Heart right ventricle (tissue), 16 donors: ENCODE measurements at regions not wholly inside any gene's neighbourhood (a gene's known extent, or its start where the extent isn't known, plus 50 kb on each side); places are given as distances from the start of the nearest gene placed in this dataset.

Source experiments
- ATAC-seq, 8 donors: fragments of 200-7000 bp; cut with Tn5 transposase; one replicate each; pipeline ENCODE4 v1.9.1; 2020; ENCODE audit warnings: mild to moderate bottlenecking in 8 of 8, moderate library complexity in 8 of 8, moderate number of reproducible peaks in 1 of 8
- DNase-seq, 2 donors: peaks; one replicate each; pipeline ENCODE4 v3.0.0-alpha.2; 2020
- H3K27ac ChIP-seq, 10 donors: fragments of 200-600 bp; sonication (generic) in 2 of 10; one replicate each; pipeline versions ENCODE4 v1.5.0 to v1.8.0; 2020 to 2022; ENCODE audit warnings: mild to moderate bottlenecking in 3 of 10
- H3K27me3 ChIP-seq, 7 donors: fragments of 200-600 bp; one replicate each; pipeline ENCODE4 v1.8.0; 2021 to 2022; ENCODE audit warnings: mild to moderate bottlenecking in 2 of 7
- H3K36me3 ChIP-seq, 9 donors: fragments of 200-600 bp; sonication (generic) in 1 of 9; one replicate each; pipeline versions ENCODE4 v1.5.0 to v1.8.0; 2020 to 2022; ENCODE audit warnings: mild to moderate bottlenecking in 2 of 9
- H3K4me1 ChIP-seq, 9 donors: fragments of 200-600 bp; sonication (generic) in 1 of 9; one replicate each; pipeline versions ENCODE4 v1.5.0 to v1.8.0; 2020 to 2022; ENCODE audit warnings: mild to moderate bottlenecking in 4 of 9
- H3K4me3 ChIP-seq, 10 donors: fragments of 200-600 bp; sonication (generic) in 2 of 10; one replicate each; pipeline versions ENCODE4 v1.5.0 to v1.8.0; 2020 to 2022; ENCODE audit warnings: mild to moderate bottlenecking in 7 of 10, moderate library complexity in 2 of 10
- H3K9me3 ChIP-seq, 11 donors: fragments of 200-600 bp in 10 of 11; sonication (generic) in 2 of 11; one replicate each; pipeline versions ENCODE4 v1.5.0 to v1.8.0; 2013 to 2022; ENCODE audit warnings: mild to moderate bottlenecking in 2 of 11, control low read depth in 1 of 11, moderate library complexity in 1 of 11
- CTCF ChIP-seq, 9 donors: fragments of 200-600 bp; sonication (generic) in 2 of 9; IDR thresholded peaks; one replicate each; pipeline versions ENCODE4 v1.5.0 to v1.8.0; 2021 to 2022; ENCODE audit warnings: antibody characterized with exemption in 9 of 9, mild to moderate bottlenecking in 5 of 9, moderate library complexity in 1 of 9
- whole genome bisulfite sequencing, 2 donors: extraction: QIAGEN DNeasy Blood & Tissue Kit; methylation state at CpG; one replicate each; pipeline ENCODE4 v1.1.7; 2013; ENCODE audit warnings: inconsistent platforms in 1 of 2; 5-methylcytosine and 5-hydroxymethylcytosine counted together
- intact Hi-C, 10 donors: fragments of 100-400 bp; cut with DNase I; formaldehyde crosslinking; loops; one replicate each; pipeline versions ENCODE4 v1.11.1 to v1.14.2; 2022
- donor health status: Arrhythmogenic right ventricular cardiomyopathy.
- donor health status: ischemic (EF 13 %, LVEDD 7.1; RV severe dilation, severe dysfunction).
- donor health status: healthy with polysubstance abuse.
- donor health status: DM: no; HTN: yes; CAD: no.
- donor health status: DM: no; HTN: no; CAD: no.
- donor health status: ischemic (EF 25% LVEDD 6.9; RV normal size, moderate dysfunction).
- donor health status: ischemic (EF 25% LVEDD 5.7; RV mildly dilated, moderate dysfunction).
- donor health status: healthy.
- donor health status: DM: yes; HTN: yes; CAD: no.
- donor health status: Ischemic cardiomyopathy.
- donor health status: ischemic (EF 35%, LVEDD 5.7; RV mildly dilated, moderate dysfunction).
- donor health status: nonischemic (EF 11% LVEDD 7.7; RV severe dilation, severe dysfunction).
- donor health status: DM: yes; HTN: yes; CAD: no.
- donor health status: PGD.
- donor health status: ischemic (EF 29% LVEDD 5.4; RV normal size, mild dysfunction).
- donor health status: nonischemic (EF 23%, LVEDD 6.1; RV moderate dilation, normal function).

GRCh38 chr14:42508209-42508946 is 901.7 kb downstream of the LRFN5 start:
- no peak for ATAC-seq
- DNase-seq, result no peak
- Histone ChIP-seq H3K4me1 (no peaks in the 10 kb centered on the region), H3K9me3 (no peaks in the 10 kb centered on the region), H3K27ac (no peak overlapping the region), H3K27me3 (no peaks in the 10 kb centered on the region), H3K4me3 (no peak overlapping the region), H3K36me3 (no peaks in the 10 kb centered on the region)
- TF ChIP-seq CTCF (IDR thresholded peaks at IDR 0.05), result no peak
- WGBS, 2 donors, result 59 to 63% methylated on average over 3 of the region's 3 CpGs
- intact Hi-C loops, result no loop called here

GRCh38 chr14:42504433-42504832 is 897.8 kb downstream of the LRFN5 start:
- Histone ChIP-seq H3K4me3 (no peak overlapping the region), H3K27me3 (no peaks in the 10 kb centered on the region), H3K4me1 (no peaks in the 10 kb centered on the region), H3K36me3 (no peaks in the 10 kb centered on the region), H3K27ac (no peak overlapping the region), H3K9me3 (no peaks in the 10 kb centered on the region)
- ATAC-seq (no peak), DNase-seq (no peak)
- TF ChIP-seq CTCF (IDR thresholded peaks at IDR 0.05), result no peak
- 66 to 70% methylated on average over 1 of the region's 1 CpG for WGBS, 2 donors
- intact Hi-C loops, result no loop called here

GRCh38 chr14:42499137-42499536 is 892.5 kb downstream of the LRFN5 start:
- DNase-seq, result no peak
- no peaks in the 10 kb centered on the region for H3K36me3 ChIP-seq
- H3K9me3 ChIP-seq, result no peaks in the 10 kb centered on the region
- intact Hi-C loops, result no loop called here
- no peak overlapping the region for H3K27ac ChIP-seq
- H3K27me3 ChIP-seq, result no peaks in the 10 kb centered on the region
- H3K4me1 ChIP-seq, result no peaks in the 10 kb centered on the region
- TF ChIP-seq CTCF (IDR thresholded peaks at IDR 0.05), result no peak
- no peak overlapping the region for H3K4me3 ChIP-seq
- no peak for ATAC-seq

GRCh38 chr14:42490536-42490935 is 883.9 kb downstream of the LRFN5 start:
- no peak for TF ChIP-seq CTCF (IDR thresholded peaks at IDR 0.05)
- no peaks in the 10 kb centered on the region for H3K36me3 ChIP-seq
- H3K9me3 ChIP-seq, result no peaks in the 10 kb centered on the region
- no peak overlapping the region for H3K4me3 ChIP-seq
- no peak overlapping the region for H3K27ac ChIP-seq
- WGBS, 2 donors, result 69 to 81% methylated on average over 1 of the region's 1 CpG
- H3K27me3 ChIP-seq, result no peaks in the 10 kb centered on the region
- DNase-seq (no peak), ATAC-seq (no peak)
- intact Hi-C loops, result no loop called here
- no peaks in the 10 kb centered on the region for H3K4me1 ChIP-seq
